B cell (primary cell): ENCODE measurements at regions not wholly inside any gene's neighbourhood (a gene's known extent, or its start where the extent isn't known, plus 50 kb on each side); places are given as distances from the start of the nearest gene placed in this dataset.

ENCODE experiments used
- EZH2 ChIP-seq: IDR thresholded peaks from 2 replicates; pipeline ENCODE4 v1.6.1; 2012; ENCODE audit warnings: borderline replicate concordance, low read depth, mild to moderate bottlenecking, moderate library complexity, low read length; ENCODE audit not compliant: insufficient read depth, poor library complexity, severe bottlenecking
- TF ChIP-seq, protein P1 (sequence below): fragments of 200-600 bp; IDR thresholded peaks from one replicate; pipeline ENCODE4 v1.8.0; 2022; ENCODE audit warnings: antibody characterized with exemption, mild to moderate bottlenecking

DNA sequence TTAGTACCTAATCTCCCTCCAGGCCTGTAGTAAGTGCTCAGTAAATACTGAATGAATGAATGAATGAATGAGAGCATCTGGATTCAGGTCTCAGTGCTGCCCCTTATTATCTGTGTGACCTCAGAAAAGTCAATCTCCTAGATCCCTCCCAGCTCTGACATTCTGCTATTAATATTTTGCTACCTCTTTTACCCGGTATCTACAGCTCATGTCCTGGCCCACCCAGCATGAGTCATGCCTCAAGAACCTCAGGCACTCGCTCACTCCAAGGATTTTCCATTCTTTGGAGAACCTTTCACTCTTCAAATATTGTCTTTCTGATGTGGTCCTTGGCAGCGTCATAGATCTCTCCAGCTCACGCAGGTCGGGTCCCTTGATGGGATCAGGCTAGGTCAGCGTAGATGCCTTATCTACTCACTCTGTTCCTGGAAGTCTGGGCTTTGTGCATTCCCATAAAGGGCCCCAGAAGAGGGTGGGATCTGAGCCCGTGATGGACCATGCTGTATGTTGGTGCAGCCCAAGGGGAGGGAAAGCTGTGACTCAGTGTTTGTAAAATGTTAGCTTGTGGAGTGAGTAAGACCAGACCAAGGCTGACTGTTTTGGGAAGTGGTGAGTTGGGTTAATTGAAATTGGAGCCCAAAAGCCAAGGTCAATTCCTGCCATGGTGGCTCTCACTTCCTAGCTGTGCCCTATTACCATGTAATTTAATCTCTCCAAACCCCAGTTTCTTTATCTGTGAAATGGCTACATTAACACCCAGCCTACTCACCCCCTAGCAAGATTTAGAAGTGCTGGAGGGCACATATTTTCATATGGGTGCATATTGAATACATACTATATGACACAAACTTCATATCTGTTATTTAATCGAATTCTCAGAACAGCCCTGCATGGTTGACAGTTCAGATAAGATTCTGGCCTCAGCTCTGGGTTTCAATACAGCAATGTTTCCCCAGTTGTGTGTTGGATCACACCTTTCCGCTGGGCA, 214.1 kb upstream of the USP24 start:
- no peak for TF ChIP-seq EZH2
- TF ChIP-seq, protein P1, sequence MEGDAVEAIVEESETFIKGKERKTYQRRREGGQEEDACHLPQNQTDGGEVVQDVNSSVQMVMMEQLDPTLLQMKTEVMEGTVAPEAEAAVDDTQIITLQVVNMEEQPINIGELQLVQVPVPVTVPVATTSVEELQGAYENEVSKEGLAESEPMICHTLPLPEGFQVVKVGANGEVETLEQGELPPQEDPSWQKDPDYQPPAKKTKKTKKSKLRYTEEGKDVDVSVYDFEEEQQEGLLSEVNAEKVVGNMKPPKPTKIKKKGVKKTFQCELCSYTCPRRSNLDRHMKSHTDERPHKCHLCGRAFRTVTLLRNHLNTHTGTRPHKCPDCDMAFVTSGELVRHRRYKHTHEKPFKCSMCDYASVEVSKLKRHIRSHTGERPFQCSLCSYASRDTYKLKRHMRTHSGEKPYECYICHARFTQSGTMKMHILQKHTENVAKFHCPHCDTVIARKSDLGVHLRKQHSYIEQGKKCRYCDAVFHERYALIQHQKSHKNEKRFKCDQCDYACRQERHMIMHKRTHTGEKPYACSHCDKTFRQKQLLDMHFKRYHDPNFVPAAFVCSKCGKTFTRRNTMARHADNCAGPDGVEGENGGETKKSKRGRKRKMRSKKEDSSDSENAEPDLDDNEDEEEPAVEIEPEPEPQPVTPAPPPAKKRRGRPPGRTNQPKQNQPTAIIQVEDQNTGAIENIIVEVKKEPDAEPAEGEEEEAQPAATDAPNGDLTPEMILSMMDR: no peak
